CD4-positive, alpha-beta T cell treated with Interleukin-4 for 1 hour (primary cell): ENCODE measurements at regions not wholly inside any gene's neighbourhood (a gene's known extent, or its start where the extent isn't known, plus 50 kb on each side); places are given as distances from the start of the nearest gene placed in this dataset.

ENCODE experiments used
- DNase-seq, 2 donors: peaks; one replicate each; pipeline ENCODE4 v3.0.0-alpha.2; 2020 to 2022

- DNase-seq = no peak
These were observed 802.6 kb upstream of the CELF4 start for GRCh38 chr18:38368246-38368645.

GRCh38 chr18:38367473-38367872, 801.9 kb upstream of the CELF4 start:
- DNase-seq = no peak

GRCh38 chr18:38362286-38362792, 796.7 kb upstream of the CELF4 start:
- DNase-seq = no peak

- DNase-seq = no peak
These were observed 793.4 kb upstream of the CELF4 start for GRCh38 chr18:38358805-38359657.

GRCh38 chr18:38353149-38353548, 787.6 kb upstream of the CELF4 start:
- no peak for DNase-seq

- DNase-seq = no peak
These were observed 784.5 kb upstream of the CELF4 start for GRCh38 chr18:38350141-38350540.

DNA sequence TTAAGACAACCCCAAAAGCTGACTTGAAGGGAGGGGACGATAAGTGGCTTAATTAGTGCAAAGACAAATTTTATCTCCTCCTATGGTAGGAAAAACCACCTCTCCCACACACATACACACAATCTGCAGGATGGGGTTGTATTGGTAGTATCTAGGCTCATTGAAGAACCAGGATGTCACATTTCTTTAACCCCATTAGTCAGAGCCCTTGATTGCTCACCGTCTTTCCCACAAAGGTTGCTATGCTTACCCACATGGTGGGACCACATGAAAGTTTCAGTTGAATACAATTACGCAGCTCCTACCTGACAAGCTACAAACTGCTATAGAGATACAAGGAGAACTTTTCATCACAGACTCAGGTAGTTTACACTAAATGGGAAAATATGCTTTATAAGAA, 765.0 kb upstream of the CELF4 start:
- no peak for DNase-seq

DNA sequence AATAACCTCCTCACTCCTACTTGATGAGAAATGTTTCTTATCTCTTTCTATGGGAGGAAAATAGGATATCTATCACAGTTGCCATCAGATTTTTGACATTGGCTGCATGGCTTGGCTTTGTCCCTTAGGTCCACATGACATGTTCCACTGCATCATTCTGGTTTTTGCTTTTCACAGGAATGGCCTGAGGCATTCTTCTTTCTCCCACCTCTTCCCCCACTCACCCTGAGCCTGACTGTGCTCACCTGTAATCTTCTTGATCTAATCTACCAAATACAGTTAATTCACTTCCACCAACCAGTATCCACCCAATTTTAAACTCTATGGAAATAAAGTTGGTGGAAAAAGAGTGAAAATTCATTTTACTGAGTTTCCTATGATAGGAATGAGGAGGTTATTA, 763.5 kb upstream of the CELF4 start:
- no peak for DNase-seq

DNA sequence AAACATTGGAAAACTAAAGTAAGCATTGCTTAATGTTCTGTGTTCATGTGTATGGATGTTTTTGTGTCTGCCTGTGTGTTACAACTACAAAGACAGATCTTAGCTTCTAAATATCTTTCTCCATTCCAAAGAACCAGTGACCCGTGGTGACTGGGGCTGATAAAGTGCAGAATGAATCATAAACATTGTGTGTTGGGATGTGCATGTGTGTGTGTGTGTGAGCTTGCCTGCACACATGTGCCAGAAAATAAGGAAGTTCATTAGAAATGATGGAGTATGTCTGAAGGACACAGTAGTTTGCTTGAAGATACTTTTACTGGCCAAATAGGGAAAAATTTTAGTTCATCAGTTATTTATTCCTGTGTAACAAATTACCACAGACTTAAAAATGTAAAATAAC, 756.6 kb upstream of the CELF4 start:
- no peak for DNase-seq

GRCh38 chr18:38321262-38321661, 755.7 kb upstream of the CELF4 start:
- no peak for DNase-seq

GRCh38 chr18:38318416-38318815, 752.8 kb upstream of the CELF4 start:
- no peak for DNase-seq

- DNase-seq = no peak
These were observed 748.2 kb upstream of the CELF4 start for GRCh38 chr18:38313831-38314230.

GRCh38 chr18:38312532-38312931, 746.9 kb upstream of the CELF4 start:
- no peak for DNase-seq

DNA sequence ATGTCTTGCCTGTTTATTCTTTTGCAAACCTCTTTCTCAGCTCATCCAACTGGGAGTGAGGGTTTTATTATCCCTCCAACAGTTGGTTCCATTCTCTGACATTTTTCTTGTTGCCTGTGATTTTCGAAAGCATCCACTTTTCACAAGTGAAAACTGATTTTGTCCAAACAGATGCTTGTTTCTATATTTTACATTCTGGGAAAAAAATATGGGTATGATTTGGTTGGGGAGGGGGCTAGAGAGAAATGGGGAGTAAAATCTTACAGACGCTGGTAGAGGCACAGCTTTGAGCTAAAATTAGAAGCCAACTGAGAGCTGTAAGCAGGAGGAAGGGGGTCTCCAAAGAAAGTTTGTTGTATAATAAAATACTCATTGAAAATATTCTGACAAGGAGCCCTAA, 745.3 kb upstream of the CELF4 start:
- DNase-seq = no peak

DNA sequence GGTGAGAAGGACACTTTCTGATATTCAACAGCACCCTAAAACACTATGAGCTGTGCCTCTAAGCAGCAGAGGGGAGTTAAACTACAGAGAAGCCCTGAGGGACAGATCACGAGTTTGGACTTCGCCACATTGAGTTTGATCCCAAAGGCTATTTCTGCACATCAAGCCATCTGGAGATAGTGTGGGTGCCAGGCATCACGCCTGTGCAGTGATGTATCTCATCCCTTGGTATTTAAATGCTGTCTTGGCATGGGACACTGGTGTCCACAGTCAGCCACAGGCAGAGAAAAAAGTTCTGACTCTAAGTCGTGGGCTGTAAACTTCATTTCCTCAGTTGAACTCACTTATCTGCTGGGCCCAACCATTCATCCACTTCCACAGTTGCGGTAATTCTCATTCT, 742.3 kb upstream of the CELF4 start:
- DNase-seq = no peak

DNA sequence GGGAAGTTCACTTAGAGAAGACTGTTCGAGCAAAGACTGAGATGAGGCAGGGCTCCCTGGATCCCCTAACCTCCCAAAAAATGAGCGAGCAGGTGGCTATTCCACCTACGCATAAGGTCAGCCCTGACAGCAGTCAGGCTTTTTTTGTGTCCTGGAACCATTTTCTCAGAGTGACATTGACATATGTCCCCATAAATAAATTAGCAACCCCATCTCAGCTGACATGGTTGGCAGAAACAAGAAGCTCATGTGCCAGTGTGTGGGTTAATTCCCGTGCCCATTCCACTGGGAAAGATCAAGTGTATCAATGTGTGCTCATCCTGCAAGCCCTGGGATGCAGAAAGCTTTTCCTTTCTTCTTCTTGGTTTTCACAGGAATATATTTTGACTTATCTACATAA, 740.4 kb upstream of the CELF4 start:
- DNase-seq = no peak

DNA sequence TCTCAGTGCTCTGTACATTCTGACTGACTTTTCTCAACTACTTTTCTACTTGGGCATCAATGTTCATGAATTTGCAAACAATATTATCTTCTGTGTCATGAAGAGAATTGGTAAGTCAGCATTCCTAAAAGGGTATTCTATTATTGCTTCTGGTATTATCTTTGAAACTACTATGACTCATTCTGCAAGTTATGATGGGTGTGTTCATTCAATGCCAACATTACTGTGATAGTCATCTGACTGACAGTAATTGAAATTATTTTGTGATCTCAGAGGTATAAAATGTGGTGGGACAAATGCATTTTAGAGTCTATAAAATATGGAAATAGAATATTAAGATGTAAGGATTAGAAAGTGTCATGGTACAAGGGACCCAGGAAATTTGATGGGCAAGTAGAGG, 736.0 kb upstream of the CELF4 start:
- no peak for DNase-seq

DNA sequence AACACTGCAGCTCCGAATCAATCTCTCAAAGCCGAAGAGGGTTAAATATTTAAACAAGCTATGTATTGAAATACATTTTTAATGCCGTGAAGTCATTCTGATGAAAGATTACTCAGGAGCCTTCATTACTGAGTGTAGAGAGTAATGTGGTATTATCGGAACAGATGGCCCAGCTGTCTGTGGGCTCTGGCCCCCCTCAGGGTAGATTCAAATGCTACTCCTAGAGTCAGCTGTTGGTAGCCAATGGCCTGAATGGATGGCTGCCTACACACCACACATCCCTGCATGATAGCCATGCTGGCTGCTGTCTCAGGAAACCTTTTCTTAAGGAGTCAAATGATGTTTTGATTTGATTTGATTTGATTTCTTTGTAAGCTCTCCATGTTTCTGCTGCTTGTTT, 732.3 kb upstream of the CELF4 start:
- no peak for DNase-seq

- DNase-seq = no peak
These were observed 724.6 kb upstream of the CELF4 start for GRCh38 chr18:38290229-38290628.

DNA sequence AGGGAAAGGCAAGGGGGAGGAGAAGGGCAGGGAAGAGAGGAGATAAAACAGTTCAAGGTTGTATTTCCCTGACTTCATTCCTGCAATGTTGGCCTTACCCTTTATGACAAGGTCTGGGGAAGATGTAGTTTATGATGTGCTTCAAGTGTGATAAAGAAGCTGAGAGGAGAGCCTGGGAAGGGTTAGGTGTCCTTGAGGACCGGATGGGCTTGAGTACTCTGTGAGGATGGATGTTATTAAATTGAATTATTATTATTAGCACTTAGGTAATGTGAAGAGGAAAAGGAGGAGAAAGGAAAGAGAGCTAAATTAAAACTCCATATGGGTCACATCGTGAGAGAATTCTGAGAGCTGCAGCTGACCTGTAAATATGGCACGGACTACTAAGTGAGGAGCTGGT, 719.4 kb upstream of the CELF4 start:
- DNase-seq = no peak

- DNase-seq = no peak
These were observed 697.5 kb upstream of the CELF4 start for GRCh38 chr18:38263066-38263465.

DNA sequence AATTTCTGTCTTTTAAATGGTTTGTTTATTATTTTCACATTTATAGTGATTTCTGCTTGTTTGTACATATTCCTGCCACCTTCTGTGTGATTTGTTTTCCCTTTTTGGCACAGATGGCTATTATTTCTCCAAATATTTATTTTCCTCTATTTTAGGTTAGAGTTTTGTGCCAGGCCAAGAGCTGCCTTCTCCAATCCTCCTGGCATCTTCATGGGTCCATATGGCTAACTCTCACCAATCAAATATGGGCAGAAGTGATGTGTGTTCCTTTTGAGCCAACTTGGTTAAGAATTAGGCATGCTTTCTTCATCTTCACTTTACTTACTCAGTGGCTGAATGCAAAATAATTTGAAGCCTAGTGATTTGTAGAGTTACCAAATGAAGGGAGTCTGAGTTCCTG, 697.1 kb upstream of the CELF4 start:
- DNase-seq = no peak

- DNase-seq = no peak
These were observed 692.1 kb upstream of the CELF4 start for GRCh38 chr18:38257661-38258060.

DNA sequence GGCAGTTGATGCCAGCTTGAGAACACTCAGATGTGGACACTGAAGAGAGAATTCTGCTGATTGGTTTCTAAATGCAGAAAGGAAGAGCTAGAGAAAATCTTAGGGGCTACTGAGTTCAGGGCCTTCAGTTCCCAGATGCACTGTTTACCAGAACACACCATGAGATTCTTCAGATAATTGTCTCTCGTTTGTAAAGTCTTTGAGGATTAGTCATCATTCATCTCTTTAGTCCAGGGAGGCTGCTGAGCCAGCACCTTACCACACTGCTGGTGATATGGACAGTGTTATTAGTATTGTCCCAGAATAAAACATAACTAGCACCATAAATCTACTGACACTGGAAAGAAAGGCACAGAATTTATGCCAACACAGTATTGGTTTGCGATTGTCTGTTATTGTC, 690.8 kb upstream of the CELF4 start:
- no peak for DNase-seq

GRCh38 chr18:38250971-38251370, 685.4 kb upstream of the CELF4 start:
- DNase-seq = no peak
